Vagina (tissue), 2 donors: ENCODE measurements at regions not wholly inside any gene's neighbourhood (a gene's known extent, or its start where the extent isn't known, plus 50 kb on each side); places are given as distances from the start of the nearest gene placed in this dataset.

Source experiments
- DNase-seq, 2 donors: peaks; one replicate each; pipeline ENCODE4 v3.0.0-alpha.2; 2017; ENCODE audit errors: extremely low spot score in 2 of 2
- H3K27ac ChIP-seq: fragments of 200-600 bp; sonication (generic); one replicate; pipeline ENCODE4 v1.5.1; 2019
- H3K27me3 ChIP-seq: fragments of 200-600 bp; sonication (generic); one replicate; pipeline ENCODE4 v1.5.1; 2019
- H3K36me3 ChIP-seq, 2 donors: fragments of 200-600 bp; sonication (generic); one replicate each; pipeline ENCODE4 v1.5.1; 2017 to 2019
- H3K4me1 ChIP-seq: fragments of 200-600 bp; sonication (generic); one replicate; pipeline ENCODE4 v1.5.1; 2019
- H3K4me3 ChIP-seq, 2 donors: fragments of 200-600 bp; sonication (generic); 1 replicate in 1 of 2; 2 replicates in 1 of 2; pipeline ENCODE4 v1.5.1; 2016 to 2019
- H3K9me3 ChIP-seq: fragments of 200-600 bp; sonication (generic); one replicate; pipeline ENCODE4 v1.5.1; 2019
- CTCF ChIP-seq, 3 experiments: fragments of 450-650 bp in 2 of 3; fragments of 200-600 bp in 1 of 3; sonication (generic) in 1 of 3; IDR thresholded peaks; one replicate each; pipeline ENCODE4 v1.5.1; 2017 to 2019; ENCODE audit warnings: antibody characterized with exemption in 3 of 3, mild to moderate bottlenecking in 2 of 3, moderate library complexity in 2 of 3
- POLR2A ChIP-seq, 2 donors: fragments of 450-650 bp; IDR thresholded peaks; one replicate each; pipeline ENCODE4 v1.6.1; 2017; ENCODE audit warnings: antibody characterized with exemption in 2 of 2, mild to moderate bottlenecking in 2 of 2, moderate library complexity in 2 of 2
- POLR2AphosphoS5 ChIP-seq, 2 donors: sonication (generic); formaldehyde crosslinking; IDR thresholded peaks; one replicate each; pipeline ENCODE4 v1.9.0; 2017; ENCODE audit warnings: antibody characterized with exemption in 2 of 2, mild to moderate bottlenecking in 2 of 2, low read depth in 1 of 2; ENCODE audit not compliant: insufficient read depth in 1 of 2
- intact Hi-C: fragments of 100-400 bp; cut with DNase I; formaldehyde crosslinking; loops from one replicate; pipeline ENCODE4 v1.15.1; 2023

GRCh38 chr3:178308771-178309170, 227.5 kb upstream of the KCNMB2 start:
- intact Hi-C loops = no loop called here

GRCh38 chr3:178310949-178311348, 225.3 kb upstream of the KCNMB2 start:
- H3K27ac ChIP-seq = no peak overlapping the region
- no peaks in the 10 kb centered on the region for H3K9me3 ChIP-seq
- no peaks in the 10 kb centered on the region for H3K27me3 ChIP-seq
- no peaks in the 10 kb centered on the region for H3K36me3 ChIP-seq
- no peak overlapping the region for H3K4me3 ChIP-seq
- TF ChIP-seq CTCF (IDR thresholded peaks at IDR 0.05) = no peak
- no peak for TF ChIP-seq POLR2AphosphoS5 (IDR thresholded peaks at IDR 0.05; ENCODE audit: insufficient read depth in 1 of 2, low read depth in 1 of 2)
- TF ChIP-seq POLR2A (IDR thresholded peaks at IDR 0.05) = no peak
- no peak for DNase-seq
- peaks cover 8% of the 10 kb centered on the region for H3K4me1 ChIP-seq
- intact Hi-C loops = no loop called here

More at GRCh38 chr3:178308771-178309170, 227.5 kb upstream of the KCNMB2 start:
- Histone ChIP-seq H3K4me3 (no peak overlapping the region), H3K27me3 (no peaks in the 10 kb centered on the region), H3K36me3 (no peaks in the 10 kb centered on the region), H3K9me3 (no peaks in the 10 kb centered on the region), H3K4me1 (peaks cover 8% of the 10 kb centered on the region), H3K27ac (no peak overlapping the region)
- no peak for DNase-seq
- TF ChIP-seq POLR2A (IDR thresholded peaks at IDR 0.05) (no peak), POLR2AphosphoS5 (IDR thresholded peaks at IDR 0.05; ENCODE audit: insufficient read depth in 1 of 2, low read depth in 1 of 2) (peak in 1 of 2 donors; percentile 46)

- intact Hi-C loops = no loop called here
- Histone ChIP-seq H3K9me3 (no peaks in the 10 kb centered on the region), H3K4me1 (peaks cover 5% of the 10 kb centered on the region), H3K36me3 (no peaks in the 10 kb centered on the region), H3K27me3 (no peaks in the 10 kb centered on the region), H3K4me3 (no peak overlapping the region), H3K27ac (no peak overlapping the region)
- no peak for TF ChIP-seq POLR2A (IDR thresholded peaks at IDR 0.05)
- no peak for TF ChIP-seq POLR2AphosphoS5 (IDR thresholded peaks at IDR 0.05; ENCODE audit: insufficient read depth in 1 of 2, low read depth in 1 of 2)
- no peak for TF ChIP-seq CTCF (IDR thresholded peaks at IDR 0.05)
- no peak for DNase-seq
Measured at GRCh38 chr3:178313716-178314115, 222.5 kb upstream of the KCNMB2 start.

GRCh38 chr3:178318340-178318739, 217.9 kb upstream of the KCNMB2 start:
- H3K9me3 ChIP-seq = no peaks in the 10 kb centered on the region
- no peak overlapping the region for H3K27ac ChIP-seq
- no peak for DNase-seq
- no peak for TF ChIP-seq CTCF (IDR thresholded peaks at IDR 0.05)
- TF ChIP-seq POLR2A (IDR thresholded peaks at IDR 0.05) = no peak
- no peak for TF ChIP-seq POLR2AphosphoS5 (IDR thresholded peaks at IDR 0.05; ENCODE audit: insufficient read depth in 1 of 2, low read depth in 1 of 2)
- intact Hi-C loops = no loop called here
- H3K4me1 ChIP-seq = peaks cover 12% of the 10 kb centered on the region
- no peaks in the 10 kb centered on the region for H3K27me3 ChIP-seq
- no peak overlapping the region for H3K4me3 ChIP-seq
- H3K36me3 ChIP-seq = no peaks in the 10 kb centered on the region

GRCh38 chr3:178318941-178319816, 217.1 kb upstream of the KCNMB2 start:
- no peak for DNase-seq
- H3K9me3 ChIP-seq = no peaks in the 10 kb centered on the region
- intact Hi-C loops = no loop called here
- no peak overlapping the region for H3K4me3 ChIP-seq
- TF ChIP-seq POLR2A (IDR thresholded peaks at IDR 0.05) = no peak
- no peak for TF ChIP-seq CTCF (IDR thresholded peaks at IDR 0.05)
- TF ChIP-seq POLR2AphosphoS5 (IDR thresholded peaks at IDR 0.05; ENCODE audit: insufficient read depth in 1 of 2, low read depth in 1 of 2) = no peak
- no peak overlapping the region for H3K27ac ChIP-seq
- no peaks in the 10 kb centered on the region for H3K27me3 ChIP-seq
- peaks cover 12% of the 10 kb centered on the region for H3K4me1 ChIP-seq
- no peaks in the 10 kb centered on the region for H3K36me3 ChIP-seq
